ENCODE measurements at regions not wholly inside any gene's neighbourhood (a gene's known extent, or its start where the extent isn't known, plus 50 kb on each side); places are given as distances from the start of the nearest gene placed in this dataset.

DNA sequence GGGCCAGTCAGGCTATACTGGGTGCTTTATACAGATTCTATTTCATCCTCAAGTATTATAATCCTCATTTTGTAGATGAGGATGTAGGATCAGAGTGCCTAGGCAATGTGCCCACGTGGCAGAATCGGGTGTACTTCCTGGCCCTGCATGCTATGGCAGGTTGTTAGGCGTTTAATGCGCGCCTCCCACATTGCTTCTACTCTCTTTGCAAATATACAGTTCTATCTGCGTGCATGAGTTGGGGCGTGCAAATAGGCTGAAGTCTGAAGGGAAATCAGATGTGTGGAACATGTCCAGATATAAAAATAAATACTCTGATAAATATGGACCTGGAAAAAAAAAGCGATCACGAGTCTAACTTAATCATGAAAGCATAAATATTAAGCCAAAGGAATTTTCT is 194.7 kb upstream of the FMN2 start:
- no peak overlapping the region for H3K4me3 ChIP-seq
- no peaks in the 10 kb centered on the region for H3K36me3 ChIP-seq (ENCODE audit: low read depth)
- no peak for DNase-seq
- ATAC-seq = no peak
- no peak for TF ChIP-seq CTCF (IDR thresholded peaks at IDR 0.05)
- H3K4me1 ChIP-seq (ENCODE audit: low read depth) = no peaks in the 10 kb centered on the region
- intact Hi-C loops (cut with DNase I, micrococcal nuclease) = no loop called here
- H3K9me3 ChIP-seq = no peaks in the 10 kb centered on the region

DNA sequence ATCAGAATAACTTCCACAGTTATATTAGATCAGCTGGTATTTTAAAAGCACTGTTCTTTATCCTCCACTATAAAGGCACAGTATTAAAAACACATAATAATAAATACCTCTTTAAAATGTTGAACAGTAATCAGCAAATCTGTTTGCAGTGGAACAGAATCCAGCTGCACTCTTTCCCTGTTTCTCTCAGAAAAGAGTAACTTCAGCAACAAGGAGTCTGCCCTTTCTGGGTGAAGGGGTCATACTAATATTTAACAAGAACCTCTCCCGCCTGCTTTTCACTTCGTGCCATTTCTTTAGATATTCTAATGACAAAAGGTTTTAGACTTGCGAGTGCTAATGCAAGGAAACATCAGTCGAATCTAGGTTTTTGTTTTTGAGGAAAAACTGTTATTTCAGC is 194.2 kb upstream of the FMN2 start:
- no peak for ATAC-seq

DNA sequence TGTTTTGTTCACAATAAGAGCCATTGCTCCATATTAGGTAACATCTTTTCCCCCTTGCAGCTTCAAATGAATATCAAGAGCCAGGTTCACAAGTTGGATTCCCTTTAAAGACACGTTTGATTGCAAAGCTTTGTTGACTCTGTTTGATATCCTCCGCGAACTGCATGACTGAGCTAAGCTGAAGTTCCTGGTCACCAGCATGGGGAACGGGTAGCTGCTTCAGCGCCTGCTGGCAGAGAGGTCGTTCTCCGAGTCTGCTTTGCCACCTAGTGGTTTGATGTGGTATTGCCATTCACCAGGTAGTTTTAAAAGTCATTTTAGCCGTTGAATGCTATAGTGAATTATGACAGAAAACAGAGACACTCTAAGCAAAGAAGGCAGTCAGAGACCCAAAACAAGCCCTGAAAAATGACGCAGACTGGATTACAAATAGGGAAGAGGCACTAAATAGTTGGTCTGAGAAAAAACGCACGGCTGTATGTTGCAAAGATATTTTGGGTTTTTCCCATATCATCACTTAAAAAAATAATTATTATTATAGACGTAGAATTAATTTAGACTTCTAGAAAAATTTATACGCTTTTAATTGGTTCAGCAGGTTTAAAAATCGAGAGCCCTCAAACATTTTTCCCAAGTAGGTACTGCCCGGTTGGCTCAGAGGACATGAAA is 193.5 kb upstream of the FMN2 start:
- peak; percentile 63 to 89 (median 70) for DNase-seq
- no peak overlapping the region for H3K4me3 ChIP-seq
- no peaks in the 10 kb centered on the region for H3K36me3 ChIP-seq (ENCODE audit: low read depth)
- TF ChIP-seq CTCF (IDR thresholded peaks at IDR 0.05) = peak; percentile 80
- H3K4me1 ChIP-seq (ENCODE audit: low read depth) = no peaks in the 10 kb centered on the region
- ATAC-seq = peak; percentile 100
- intact Hi-C loops (cut with DNase I, micrococcal nuclease) = no loop called here
- H3K9me3 ChIP-seq = no peaks in the 10 kb centered on the region

More for the DNA sequence above, 194.2 kb upstream of the FMN2 start:
- Histone ChIP-seq H3K36me3 (ENCODE audit: low read depth) (no peaks in the 10 kb centered on the region), H3K4me1 (ENCODE audit: low read depth) (no peaks in the 10 kb centered on the region), H3K9me3 (no peaks in the 10 kb centered on the region), H3K4me3 (no peak overlapping the region)
- no peak for TF ChIP-seq CTCF (IDR thresholded peaks at IDR 0.05)
- intact Hi-C loops (cut with DNase I, micrococcal nuclease) = no loop called here
- DNase-seq = no peak

GRCh38 chr1:239899747-239900146 is 191.9 kb upstream of the FMN2 start:
- intact Hi-C loops (cut with DNase I, micrococcal nuclease) = no loop called here
- TF ChIP-seq CTCF (IDR thresholded peaks at IDR 0.05) = no peak
- Histone ChIP-seq H3K9me3 (no peaks in the 10 kb centered on the region), H3K4me1 (ENCODE audit: low read depth) (no peaks in the 10 kb centered on the region), H3K4me3 (no peak overlapping the region), H3K36me3 (ENCODE audit: low read depth) (no peaks in the 10 kb centered on the region)
- DNase-seq = no peak
- ATAC-seq = peak; percentile 21

GRCh38 chr1:239906394-239906793 is 185.3 kb upstream of the FMN2 start:
- Histone ChIP-seq H3K9me3 (no peaks in the 10 kb centered on the region), H3K4me1 (ENCODE audit: low read depth) (no peaks in the 10 kb centered on the region), H3K36me3 (ENCODE audit: low read depth) (no peaks in the 10 kb centered on the region), H3K4me3 (no peak overlapping the region)
- ATAC-seq (no peak), DNase-seq (no peak)
- TF ChIP-seq CTCF (IDR thresholded peaks at IDR 0.05) = no peak
- intact Hi-C loops (cut with DNase I, micrococcal nuclease) = no loop called here

- no peaks in the 10 kb centered on the region for H3K4me1 ChIP-seq (ENCODE audit: low read depth)
- no peak overlapping the region for H3K4me3 ChIP-seq
- no peak for TF ChIP-seq CTCF (IDR thresholded peaks at IDR 0.05)
- ATAC-seq (peak; percentile 34), DNase-seq (peak in 2 of 3 donors; percentile 4 to 74)
- intact Hi-C loops (cut with DNase I, micrococcal nuclease) = no loop called here
- H3K36me3 ChIP-seq (ENCODE audit: low read depth) = no peaks in the 10 kb centered on the region
- no peaks in the 10 kb centered on the region for H3K9me3 ChIP-seq
Observed at GRCh38 chr1:239909898-239910297, 181.8 kb upstream of the FMN2 start.
